ENCODE measurements at regions not wholly inside any gene's neighbourhood (a gene's known extent, or its start where the extent isn't known, plus 50 kb on each side); places are given as distances from the start of the nearest gene placed in this dataset.

- intact Hi-C loops (cut with DNase I; ENCODE audit: low total_unique reads), result no loop called here
- WGBS, 2 donors, result 85 to 97% methylated on average over 3 of the region's 3 CpGs
Measured at GRCh38 chr16:52743707-52744106, 196.8 kb upstream of the TOX3 start.

GRCh38 chr16:52742608-52743170 is 195.7 kb upstream of the TOX3 start:
- Histone ChIP-seq H3K9me3 (no peaks in the 10 kb centered on the region), H3K4me3 (no peak overlapping the region), H3K27ac (no peak overlapping the region), H3K4me1 (no peaks in the 10 kb centered on the region), H3K36me3 (ENCODE audit: low read depth, missing control alignments) (no peaks in the 10 kb centered on the region), H3K27me3 (no peaks in the 10 kb centered on the region)
- 67 to 79% methylated on average over 4 of the region's 4 CpGs for WGBS, 2 donors
- intact Hi-C loops (cut with DNase I; ENCODE audit: low total_unique reads), result no loop called here
- no peak for DNase-seq
- TF ChIP-seq CTCF (IDR thresholded peaks at IDR 0.05) (no peak), POLR2A (IDR thresholded peaks at IDR 0.05) (no peak)

More at GRCh38 chr16:52743707-52744106, 196.8 kb upstream of the TOX3 start:
- H3K27me3 ChIP-seq, result no peaks in the 10 kb centered on the region
- no peak for TF ChIP-seq POLR2A (IDR thresholded peaks at IDR 0.05)
- TF ChIP-seq CTCF (IDR thresholded peaks at IDR 0.05), result no peak
- no peak overlapping the region for H3K4me3 ChIP-seq
- H3K4me1 ChIP-seq, result no peaks in the 10 kb centered on the region
- H3K36me3 ChIP-seq (ENCODE audit: low read depth, missing control alignments), result no peaks in the 10 kb centered on the region
- DNase-seq, result no peak
- no peaks in the 10 kb centered on the region for H3K9me3 ChIP-seq
- no peak overlapping the region for H3K27ac ChIP-seq

- Histone ChIP-seq H3K4me3 (no peak overlapping the region), H3K9me3 (no peaks in the 10 kb centered on the region), H3K27ac (no peak overlapping the region), H3K4me1 (no peaks in the 10 kb centered on the region), H3K27me3 (no peaks in the 10 kb centered on the region), H3K36me3 (ENCODE audit: low read depth, missing control alignments) (no peaks in the 10 kb centered on the region)
- no peak for DNase-seq
- TF ChIP-seq POLR2A (IDR thresholded peaks at IDR 0.05) (no peak), CTCF (IDR thresholded peaks at IDR 0.05) (no peak)
- intact Hi-C loops (cut with DNase I; ENCODE audit: low total_unique reads), result no loop called here
- 80 to 81% methylated on average over 8 of the region's 8 CpGs for WGBS, 2 donors
Measured at GRCh38 chr16:52742052-52742451, 195.1 kb upstream of the TOX3 start.

GRCh38 chr16:52741351-52741750 is 194.4 kb upstream of the TOX3 start:
- no peaks in the 10 kb centered on the region for H3K27me3 ChIP-seq
- no peak for DNase-seq
- no peak overlapping the region for H3K4me3 ChIP-seq
- TF ChIP-seq CTCF (IDR thresholded peaks at IDR 0.05) (no peak), POLR2A (IDR thresholded peaks at IDR 0.05) (no peak)
- 51% methylated on average over 7 of the region's 7 CpGs for WGBS, 2 donors
- intact Hi-C loops (cut with DNase I; ENCODE audit: low total_unique reads), result no loop called here
- H3K36me3 ChIP-seq (ENCODE audit: low read depth, missing control alignments), result no peaks in the 10 kb centered on the region
- no peaks in the 10 kb centered on the region for H3K4me1 ChIP-seq
- no peak overlapping the region for H3K27ac ChIP-seq
- H3K9me3 ChIP-seq, result no peaks in the 10 kb centered on the region

GRCh38 chr16:52740766-52741165 is 193.8 kb upstream of the TOX3 start:
- Histone ChIP-seq H3K27me3 (no peaks in the 10 kb centered on the region), H3K9me3 (no peaks in the 10 kb centered on the region), H3K36me3 (ENCODE audit: low read depth, missing control alignments) (no peaks in the 10 kb centered on the region), H3K27ac (no peak overlapping the region), H3K4me1 (no peaks in the 10 kb centered on the region), H3K4me3 (no peak overlapping the region)
- no peak for DNase-seq
- 82% methylated on average over 4 of the region's 4 CpGs for WGBS, 2 donors
- intact Hi-C loops (cut with DNase I; ENCODE audit: low total_unique reads), result no loop called here
- TF ChIP-seq POLR2A (IDR thresholded peaks at IDR 0.05), result no peak
- no peak for TF ChIP-seq CTCF (IDR thresholded peaks at IDR 0.05)

All from testis (tissue), 2 donors.